ENCODE measurements at regions not wholly inside any gene's neighbourhood (a gene's known extent, or its start where the extent isn't known, plus 50 kb on each side); places are given as distances from the start of the nearest gene placed in this dataset. TPM values are rescaled to one million over a fixed set of nuclear protein-coding genes. Genes with fewer than 3 reads are reported as not detected.

DNA sequence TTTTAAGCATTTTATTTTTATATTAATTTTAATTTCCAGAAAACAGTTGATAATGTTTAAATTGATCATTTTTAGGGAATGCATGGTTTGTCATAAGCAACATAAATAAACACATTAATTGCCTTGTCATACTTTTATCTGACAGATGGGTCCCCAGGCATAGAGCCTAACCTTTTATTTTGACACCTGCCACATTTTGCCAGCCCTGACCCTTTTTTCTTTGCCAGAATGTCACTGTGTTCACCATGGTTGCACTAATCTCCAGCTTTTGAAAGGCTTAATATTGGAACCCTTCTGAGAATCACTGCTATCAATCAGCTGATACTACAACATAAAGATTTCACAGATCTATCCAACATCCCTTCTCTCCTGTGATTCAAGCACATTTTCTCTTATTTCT, 56.0 kb upstream of the DPYD start (continued):
- TF ChIP-seq, protein P1, sequence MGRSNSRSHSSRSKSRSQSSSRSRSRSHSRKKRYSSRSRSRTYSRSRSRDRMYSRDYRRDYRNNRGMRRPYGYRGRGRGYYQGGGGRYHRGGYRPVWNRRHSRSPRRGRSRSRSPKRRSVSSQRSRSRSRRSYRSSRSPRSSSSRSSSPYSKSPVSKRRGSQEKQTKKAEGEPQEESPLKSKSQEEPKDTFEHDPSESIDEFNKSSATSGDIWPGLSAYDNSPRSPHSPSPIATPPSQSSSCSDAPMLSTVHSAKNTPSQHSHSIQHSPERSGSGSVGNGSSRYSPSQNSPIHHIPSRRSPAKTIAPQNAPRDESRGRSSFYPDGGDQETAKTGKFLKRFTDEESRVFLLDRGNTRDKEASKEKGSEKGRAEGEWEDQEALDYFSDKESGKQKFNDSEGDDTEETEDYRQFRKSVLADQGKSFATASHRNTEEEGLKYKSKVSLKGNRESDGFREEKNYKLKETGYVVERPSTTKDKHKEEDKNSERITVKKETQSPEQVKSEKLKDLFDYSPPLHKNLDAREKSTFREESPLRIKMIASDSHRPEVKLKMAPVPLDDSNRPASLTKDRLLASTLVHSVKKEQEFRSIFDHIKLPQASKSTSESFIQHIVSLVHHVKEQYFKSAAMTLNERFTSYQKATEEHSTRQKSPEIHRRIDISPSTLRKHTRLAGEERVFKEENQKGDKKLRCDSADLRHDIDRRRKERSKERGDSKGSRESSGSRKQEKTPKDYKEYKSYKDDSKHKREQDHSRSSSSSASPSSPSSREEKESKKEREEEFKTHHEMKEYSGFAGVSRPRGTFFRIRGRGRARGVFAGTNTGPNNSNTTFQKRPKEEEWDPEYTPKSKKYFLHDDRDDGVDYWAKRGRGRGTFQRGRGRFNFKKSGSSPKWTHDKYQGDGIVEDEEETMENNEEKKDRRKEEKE (IDR thresholded peaks at IDR 0.05) = no peak
- no peak for TF ChIP-seq FOXM1 (IDR thresholded peaks at IDR 0.05; ENCODE audit: low read depth, low read length)

MicroRNAs in the stretch of these regions (microRNA counts, 767-probe panel; counts per million panel counts)
- microRNA hsa-miR-137 = 1,807 counts per million, percentile 70 among the panel's probes with 10 or more counts
- 2,083 counts per million, percentile 77 among the panel's probes with 10 or more counts for microRNA hsa-miR-2682-5p

Small RNAs in the stretch of these regions (microRNA-seq; reads per million reads assigned to microRNA genes)
- gene MIR2682 = not detected

All from GM12878 (cell line).